H1 (cell line): ENCODE measurements at regions not wholly inside any gene's neighbourhood (a gene's known extent, or its start where the extent isn't known, plus 50 kb on each side); places are given as distances from the start of the nearest gene placed in this dataset.
"Not testable (repeated sequence)": the region's sequence is repeated elsewhere in the genome, so short reads cannot be mapped to it uniquely, and the experiment has no call there.

ENCODE experiments used
- CTCF ChIA-PET: fragments of 300-600 bp; sonication (Branson Sonifier 250); formaldehyde crosslinking; loops from one replicate; lab custom pipeline; 2021; ENCODE audit not compliant: partially characterized antibody; lab: Charles Lee
- POLR2A ChIA-PET: fragments of 300-600 bp; sonication (Branson Sonifier 250); formaldehyde crosslinking; loops from one replicate; lab custom pipeline; 2021; ENCODE audit warnings: inconsistent platforms; ENCODE audit not compliant: partially characterized antibody; lab: Charles Lee
- DNase-seq, 2 experiments: peaks; one replicate each; pipeline versions ENCODE4 v3.0.0 to v3.0.0-alpha.2; 2010 to 2022; ENCODE audit warnings: low spot score in 2 of 2, low read depth in 1 of 2, mixed read lengths in 1 of 2
- FAIRE-seq: peaks from 2 replicates; lab custom pipeline; 2011; peaks lifted over from hg19 to GRCh38; lab: Jason Lieb, UNC
- H2AFZ ChIP-seq: 2 replicates; pipeline ENCODE4 v1.8.1; 2012; ENCODE audit warnings: low read length, inconsistent platforms
- H2AK5ac ChIP-seq: 2 replicates; pipeline ENCODE4 v1.6.1; 2013; ENCODE audit warnings: low read depth, low read length
- H2BK120ac ChIP-seq: replicated peaks from 2 replicates; pipeline ENCODE3; 2013; ENCODE audit warnings: low read depth, low read length, inconsistent platforms
- H2BK12ac ChIP-seq: 2 replicates; pipeline ENCODE4 v1.6.1; 2013; ENCODE audit warnings: low read depth, low read length
- H2BK15ac ChIP-seq: 2 replicates; pipeline ENCODE4 v1.6.1; 2013; ENCODE audit warnings: low read length
- H2BK20ac ChIP-seq: 2 replicates; pipeline ENCODE4 v1.6.1; 2013; ENCODE audit warnings: low read length
- H2BK5ac ChIP-seq: 2 replicates; pipeline ENCODE4 v1.6.1; 2013; ENCODE audit warnings: low read depth, low read length
- H3K14ac ChIP-seq: 2 replicates; pipeline ENCODE4 v1.6.1; 2013; ENCODE audit warnings: inconsistent platforms; ENCODE audit not compliant: insufficient read length
- H3K18ac ChIP-seq: 2 replicates; pipeline ENCODE4 v1.6.1; 2013; ENCODE audit warnings: low read length; ENCODE audit errors: extremely low read depth
- H3K23ac ChIP-seq: 2 replicates; pipeline ENCODE4 v1.6.1; 2013; ENCODE audit warnings: inconsistent platforms; ENCODE audit not compliant: insufficient read length
- H3K23me2 ChIP-seq: 2 replicates; pipeline ENCODE4 v1.6.1; 2013; ENCODE audit warnings: low read depth, low read length
- H3K27ac ChIP-seq: 2 replicates; pipeline ENCODE4 v1.6.1; 2011; ENCODE audit warnings: low read depth, low read length, inconsistent platforms
- H3K27me3 ChIP-seq, 4 experiments: replicated peaks in 1 of 4; 1 replicate in 1 of 4; 2 replicates in 3 of 4; pipeline versions ENCODE4 v1.6.1 to v1.8.1; 2011 to 2013; ENCODE audit warnings: low read length in 3 of 4, mild to moderate bottlenecking in 3 of 4, inconsistent platforms in 2 of 4, mixed read lengths in 2 of 4, moderate library complexity in 1 of 4; ENCODE audit not compliant: control insufficient read depth in 3 of 4, insufficient read depth in 3 of 4; ENCODE audit errors: extremely low read depth in 1 of 4
- H3K36me3 ChIP-seq, 4 experiments: 2 replicates each; pipeline versions ENCODE4 v1.6.1 to v1.8.1; 2011 to 2013; ENCODE audit warnings: mild to moderate bottlenecking in 4 of 4, low read length in 3 of 4, moderate library complexity in 2 of 4, control low read depth in 1 of 4, inconsistent platforms in 1 of 4; ENCODE audit not compliant: insufficient read depth in 4 of 4, control insufficient read depth in 2 of 4
- H3K4ac ChIP-seq: replicated peaks from 2 replicates; pipeline ENCODE3; 2013; ENCODE audit warnings: low read length, low read depth, mixed read lengths, inconsistent platforms; ENCODE audit not compliant: insufficient read length
- H3K4me1 ChIP-seq, 4 experiments: replicated peaks in 1 of 4; 1 replicate in 1 of 4; 2 replicates in 3 of 4; pipeline versions ENCODE4 v1.6.1 to v1.8.1; 2011 to 2013; ENCODE audit warnings: low read length in 3 of 4, inconsistent platforms in 2 of 4, mixed read lengths in 1 of 4; ENCODE audit not compliant: insufficient read depth in 4 of 4, control insufficient read depth in 3 of 4
- H3K4me2 ChIP-seq, 2 experiments: 2 replicates each; pipeline versions ENCODE4 v1.6.1 to v1.8.1; 2011 to 2013; ENCODE audit warnings: low read depth in 2 of 2, low read length in 2 of 2, control low read depth in 1 of 2, inconsistent platforms in 1 of 2, mild to moderate bottlenecking in 1 of 2; ENCODE audit not compliant: insufficient read depth in 1 of 2
- H3K4me3 ChIP-seq, 4 experiments: fragments of 200-600, 300-600 bp in 1 of 4; sonication (generic), shearing (Covaris generic), sonication (Bioruptor Twin) in 1 of 4; 2 replicates each; pipeline versions ENCODE4 v1.5.1 to v1.8.1; 2011 to 2016; ENCODE audit warnings: low read length in 4 of 4, low read depth in 3 of 4, control low read depth in 2 of 4, inconsistent platforms in 2 of 4, mild to moderate bottlenecking in 2 of 4, mixed read lengths in 1 of 4, moderate library complexity in 1 of 4; ENCODE audit not compliant: insufficient read depth in 2 of 4; ENCODE audit errors: extremely low read depth in 1 of 4
- H3K56ac ChIP-seq: replicated peaks from 2 replicates; pipeline ENCODE3; 2013; ENCODE audit warnings: low read depth, mild to moderate bottlenecking, mixed read lengths, low read length, inconsistent platforms; ENCODE audit not compliant: insufficient read length
- H3K79me1 ChIP-seq: 2 replicates; pipeline ENCODE4 v1.6.1; 2013; ENCODE audit warnings: low read depth, low read length, control low read depth
- H3K79me2 ChIP-seq, 2 experiments: 2 replicates each; pipeline versions ENCODE4 v1.6.1 to v1.8.1; 2012 to 2013; ENCODE audit warnings: low read length in 2 of 2, mild to moderate bottlenecking in 2 of 2, inconsistent platforms in 1 of 2; ENCODE audit not compliant: insufficient read depth in 2 of 2, control insufficient read depth in 1 of 2
- H3K9ac ChIP-seq, 4 experiments: replicated peaks in 1 of 4; 1 replicate in 1 of 4; 2 replicates in 3 of 4; pipeline versions ENCODE4 v1.6.1 to v1.8.1; 2011 to 2013; ENCODE audit warnings: low read depth in 3 of 4, low read length in 3 of 4, control low read depth in 2 of 4, mild to moderate bottlenecking in 2 of 4, moderate library complexity in 2 of 4, inconsistent platforms in 1 of 4; ENCODE audit errors: extremely low read depth in 1 of 4
- H3K9me3 ChIP-seq, 2 experiments: 2 replicates each; pipeline versions ENCODE4 v1.6.1 to v1.8.1; 2012 to 2013; ENCODE audit warnings: mild to moderate bottlenecking in 2 of 2, moderate library complexity in 2 of 2, control low read depth in 1 of 2, inconsistent platforms in 1 of 2, low read depth in 1 of 2, low read length in 1 of 2, mixed read lengths in 1 of 2; ENCODE audit not compliant: insufficient read depth in 2 of 2
- H4K20me1 ChIP-seq, 2 experiments: replicated peaks in 1 of 2; 2 replicates each; pipeline versions ENCODE3 to v1.8.1; 2011 to 2013; ENCODE audit warnings: inconsistent platforms in 2 of 2, low read length in 2 of 2, mild to moderate bottlenecking in 1 of 2; ENCODE audit not compliant: insufficient read depth in 2 of 2, control insufficient read depth in 1 of 2
- H4K5ac ChIP-seq: 2 replicates; pipeline ENCODE4 v1.6.1; 2013; ENCODE audit warnings: low read length, low read depth, mixed read lengths, inconsistent platforms; ENCODE audit not compliant: insufficient read length
- H4K8ac ChIP-seq: 2 replicates; pipeline ENCODE4 v1.8.0; 2013; ENCODE audit warnings: mild to moderate bottlenecking, moderate library complexity, low read length, inconsistent platforms; ENCODE audit not compliant: insufficient read depth; ENCODE audit errors: extremely low read depth
- H4K91ac ChIP-seq: replicated peaks from 2 replicates; pipeline ENCODE3; 2013; ENCODE audit warnings: low read length, mixed read lengths, inconsistent platforms; ENCODE audit not compliant: insufficient read length
- WGBS, 2 experiments: shearing (Covaris generic) in 1 of 2; methylation state at CpG; one replicate each; pipeline versions ENCODE4 v1.1.6 to v1.1.7; 2013 to 2015; ENCODE audit warnings: low lambda C conversion rate in 2 of 2, mixed read lengths in 2 of 2, inconsistent platforms in 1 of 2, low coverage in 1 of 2, missing lambda C conversion rate in 1 of 2; ENCODE audit not compliant: insufficient replicate concordance in 2 of 2, insufficient coverage in 1 of 2, insufficient read length in 1 of 2; ENCODE audit errors: extremely low coverage in 1 of 2, missing lambda C conversion rate in 1 of 2; 5-methylcytosine and 5-hydroxymethylcytosine counted together

- CTCF ChIA-PET, H2BK120ac ChIP-seq, H3K14ac ChIP-seq, H2AFZ ChIP-seq, H3K9me3 ChIP-seq, FAIRE-seq, H3K23ac ChIP-seq, H3K23me2 ChIP-seq, H3K56ac ChIP-seq, DNase-seq, POLR2A ChIA-PET, H3K4me3 ChIP-seq, H3K4me2 ChIP-seq, H3K4ac ChIP-seq, H4K8ac ChIP-seq, H3K4me1 ChIP-seq, H3K79me1 ChIP-seq, H3K27ac ChIP-seq, H2BK20ac ChIP-seq, H3K9ac ChIP-seq, H3K27me3 ChIP-seq, H3K36me3 ChIP-seq, H2AK5ac ChIP-seq, H4K5ac ChIP-seq, H4K20me1 ChIP-seq, H2BK5ac ChIP-seq, H4K91ac ChIP-seq, H2BK12ac ChIP-seq, H3K18ac ChIP-seq, H3K79me2 ChIP-seq, H2BK15ac ChIP-seq: not testable (repeated sequence)
- WGBS, 2 experiments, result 86% methylated on average over 2 of the region's 2 CpGs; no CpG with 5 or more reads in 1 of the 2 experiments
Measured at GRCh38 chr4:72686390-72686789, 117.4 kb upstream of the ADAMTS3 start.
